ENCODE measurements at regions not wholly inside any gene's neighbourhood (a gene's known extent, or its start where the extent isn't known, plus 50 kb on each side); places are given as distances from the start of the nearest gene placed in this dataset.
"Not testable (repeated sequence)": the region's sequence is repeated elsewhere in the genome, so short reads cannot be mapped to it uniquely, and the experiment has no call there.

GRCh38 chr9:67331634-67332033 lies 339.3 kb upstream of the SPATA31A3 start:
- TF ChIP-seq POLR2A, CTCF (IDR thresholded peaks at IDR 0.05): not testable (repeated sequence)
